Keratinocyte (primary cell): ENCODE measurements at regions not wholly inside any gene's neighbourhood (a gene's known extent, or its start where the extent isn't known, plus 50 kb on each side); places are given as distances from the start of the nearest gene placed in this dataset.

Experiments used
- DNase-seq: peaks from one replicate; pipeline ENCODE4 v3.0.0-alpha.2; 2011; ENCODE audit warnings: low read depth, missing footprints, low spot score
- FAIRE-seq: peaks from 2 replicates; lab custom pipeline; 2011; peaks lifted over from hg19 to GRCh38; lab: Jason Lieb, UNC
- H2AFZ ChIP-seq: 2 replicates; pipeline ENCODE4 v1.6.0; 2012; ENCODE audit warnings: low read length, control low read depth, inconsistent platforms; ENCODE audit not compliant: control insufficient read depth
- H3K27ac ChIP-seq: 2 replicates; pipeline ENCODE4 v1.5.1; 2011; ENCODE audit warnings: low read length; ENCODE audit not compliant: control insufficient read depth, insufficient read depth
- H3K27me3 ChIP-seq: 3 replicates; pipeline ENCODE4 v1.6.0; 2011; ENCODE audit warnings: low read length; ENCODE audit not compliant: control insufficient read depth, insufficient read depth; ENCODE audit errors: extremely low read depth
- H3K36me3 ChIP-seq, 2 experiments: 2 replicates in 1 of 2; 3 replicates in 1 of 2; pipeline ENCODE4 v1.5.1; 2011; ENCODE audit warnings: low read length in 2 of 2, mild to moderate bottlenecking in 1 of 2; ENCODE audit not compliant: control insufficient read depth in 2 of 2, insufficient read depth in 2 of 2; ENCODE audit errors: extremely low read depth in 1 of 2
- H3K4me1 ChIP-seq: 3 replicates; pipeline ENCODE4 v1.5.1; 2011; ENCODE audit warnings: low read length; ENCODE audit not compliant: control insufficient read depth, insufficient read depth; ENCODE audit errors: extremely low read depth
- H3K4me2 ChIP-seq: 3 replicates; pipeline ENCODE4 v1.6.0; 2011; ENCODE audit warnings: low read depth, low read length; ENCODE audit not compliant: control insufficient read depth, insufficient read depth; ENCODE audit errors: extremely low read depth
- H3K4me3 ChIP-seq, 3 experiments: fragments of 200-600 bp in 1 of 3; sonication (generic) in 1 of 3; 2 replicates in 2 of 3; 3 replicates in 1 of 3; pipeline ENCODE4 v1.5.1; 2011 to 2016; ENCODE audit warnings: low read length in 3 of 3, mild to moderate bottlenecking in 3 of 3, control low read depth in 2 of 3, inconsistent platforms in 1 of 3, low read depth in 1 of 3, mixed read lengths in 1 of 3, mixed run types in 1 of 3, moderate library complexity in 1 of 3; ENCODE audit not compliant: control insufficient read depth in 2 of 3, insufficient read depth in 2 of 3; ENCODE audit errors: extremely low read depth in 1 of 3
- H3K79me2 ChIP-seq: 2 replicates; pipeline ENCODE4 v1.6.0; 2012; ENCODE audit warnings: low read length; ENCODE audit not compliant: control insufficient read depth, insufficient read depth
- H3K9ac ChIP-seq: 3 replicates; pipeline ENCODE4 v1.6.0; 2011; ENCODE audit warnings: low read length; ENCODE audit not compliant: control insufficient read depth, insufficient read depth; ENCODE audit errors: extremely low read depth
- H3K9me1 ChIP-seq: 3 replicates; pipeline ENCODE4 v1.6.0; 2011; ENCODE audit warnings: low read length; ENCODE audit not compliant: control insufficient read depth, insufficient read depth; ENCODE audit errors: extremely low read depth
- H3K9me3 ChIP-seq: 2 replicates; pipeline ENCODE4 v1.5.1; 2012; ENCODE audit warnings: low read depth, low read length; ENCODE audit not compliant: control insufficient read depth
- H4K20me1 ChIP-seq: 3 replicates; pipeline ENCODE4 v1.6.0; 2011; ENCODE audit warnings: low read length; ENCODE audit not compliant: control insufficient read depth, insufficient read depth; ENCODE audit errors: extremely low read depth
- CTCF ChIP-seq, 3 experiments: IDR thresholded peaks in 1 of 3; conservative IDR thresholded peaks in 1 of 3; optimal IDR thresholded peaks in 1 of 3; 2 replicates in 2 of 3; 3 replicates in 1 of 3; pipeline versions ENCODE3 to v1.5.1; 2011; ENCODE audit warnings: low read length in 3 of 3, mild to moderate bottlenecking in 3 of 3, moderate library complexity in 2 of 3, control low read depth in 1 of 3, inconsistent platforms in 1 of 3; ENCODE audit not compliant: insufficient read depth in 2 of 3; ENCODE audit errors: extremely low read depth in 1 of 3
- EZH2 ChIP-seq: IDR thresholded peaks from one replicate; pipeline ENCODE4 v1.6.1; 2012; ENCODE audit warnings: inconsistent platforms, mild to moderate bottlenecking, low read length, moderate library complexity
- dilution Hi-C: fragments of 300-500 bp; cut with MboI; formaldehyde crosslinking; loops from one replicate; pipeline ENCODE4 v1.7.0; 2020; ENCODE audit warnings: low sequenced_read_pairs; ENCODE audit not compliant: extremely low pct_ligation_motif_present

GRCh38 chr9:18018661-18019060, 439.8 kb downstream of the SH3GL2 start:
- Histone ChIP-seq H3K4me1 (no peaks in the 10 kb centered on the region), H3K79me2 (no peaks in the 10 kb centered on the region), H3K9me1 (no peaks in the 10 kb centered on the region), H3K27me3 (no peaks in the 10 kb centered on the region), H3K4me2 (no peak overlapping the region), H3K27ac (no peak overlapping the region), H3K9ac (no peak overlapping the region), H3K9me3 (no peaks in the 10 kb centered on the region), H4K20me1 (no peaks in the 10 kb centered on the region), H2AFZ (no peak overlapping the region), H3K4me3 (no peak overlapping the region), H3K36me3 (no peaks in the 10 kb centered on the region)
- dilution Hi-C loops, result no loop called here
- DNase-seq (no peak), FAIRE-seq (no peak)
- no peak for TF ChIP-seq CTCF (optimal IDR thresholded peaks at IDR 0.05 in 1 of 3, IDR thresholded peaks at IDR 0.05 in 1 of 3, conservative IDR thresholded peaks at IDR 0.05 in 1 of 3; ENCODE audit: extremely low read depth in 1 of 3, insufficient read depth in 2 of 3, low read length in 3 of 3)
- TF ChIP-seq EZH2, result no peak

- Histone ChIP-seq H3K4me1 (no peaks in the 10 kb centered on the region), H3K79me2 (no peaks in the 10 kb centered on the region), H2AFZ (no peak overlapping the region), H3K4me3 (no peak overlapping the region), H3K27me3 (no peaks in the 10 kb centered on the region), H4K20me1 (no peaks in the 10 kb centered on the region), H3K4me2 (no peak overlapping the region), H3K9me1 (no peaks in the 10 kb centered on the region), H3K36me3 (no peaks in the 10 kb centered on the region), H3K9me3 (no peaks in the 10 kb centered on the region), H3K27ac (no peak overlapping the region), H3K9ac (no peak overlapping the region)
- FAIRE-seq (no peak), DNase-seq (no peak)
- no peak for TF ChIP-seq CTCF (optimal IDR thresholded peaks at IDR 0.05 in 1 of 3, IDR thresholded peaks at IDR 0.05 in 1 of 3, conservative IDR thresholded peaks at IDR 0.05 in 1 of 3; ENCODE audit: extremely low read depth in 1 of 3, insufficient read depth in 2 of 3, low read length in 3 of 3)
- no peak for TF ChIP-seq EZH2
- dilution Hi-C loops, result no loop called here
Measured at GRCh38 chr9:18020121-18020745, 441.4 kb downstream of the SH3GL2 start.
